ENCODE measurements at regions not wholly inside any gene's neighbourhood (a gene's known extent, or its start where the extent isn't known, plus 50 kb on each side); places are given as distances from the start of the nearest gene placed in this dataset.
A peak's percentile ranks its signal among the peaks of the same experiment; 100 is the strongest.

DNA sequence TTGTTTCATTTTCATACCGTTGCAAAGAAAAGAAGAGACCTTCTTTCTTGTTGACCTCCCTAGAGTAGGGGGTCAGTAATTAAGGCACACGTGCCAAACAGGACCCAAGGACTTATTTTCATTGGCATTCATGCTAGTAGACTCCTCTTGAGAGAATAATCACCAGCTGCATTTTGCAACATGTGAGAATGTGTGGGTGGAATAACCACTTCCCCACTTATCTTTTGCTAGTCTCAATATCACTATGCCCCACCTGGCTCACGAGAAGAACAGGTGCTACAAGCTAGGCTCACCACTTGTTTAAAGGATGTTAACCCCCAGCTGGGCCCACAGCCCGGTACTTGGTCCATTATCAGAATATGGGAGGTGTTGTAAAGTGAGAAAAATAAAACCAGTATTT is 460.7 kb upstream of the MEF2C start:
- Histone ChIP-seq H3F3A (ENCODE audit: insufficient read depth) (peaks cover 22% of the 10 kb centered on the region), H3K9me2 (ENCODE audit: insufficient read depth) (no peaks in the 10 kb centered on the region), H3K4me1 (ENCODE audit: insufficient read depth) (peaks cover 26% of the 10 kb centered on the region), H3K27ac (no peak overlapping the region), H3K36me3 (ENCODE audit: low read depth) (no peaks in the 10 kb centered on the region), H3K9ac (no peak overlapping the region), H2AFZ (no peak overlapping the region), H4K20me1 (ENCODE audit: insufficient read depth) (no peaks in the 10 kb centered on the region), H3K4me3 (no peak overlapping the region), H3K4me2 (ENCODE audit: unreplicated experiment) (no peak overlapping the region), H3K9me3 (ENCODE audit: low read depth) (no peaks in the 10 kb centered on the region), H3K79me2 (ENCODE audit: insufficient read depth) (no peaks in the 10 kb centered on the region), H3K27me3 (replicated peaks; ENCODE audit: insufficient read depth) (no peaks in the 10 kb centered on the region)
- DNase-seq: no peak
- TF ChIP-seq EZH2phosphoT487 (IDR thresholded peaks at IDR 0.05; ENCODE audit: insufficient read depth, low read depth): no peak
- TF ChIP-seq EZH2 (IDR thresholded peaks at IDR 0.05; ENCODE audit: insufficient read depth, poor library complexity, severe bottlenecking): no peak
- in situ Hi-C loops (cut with MboI): no loop called here
- WGBS, 2 experiments (ENCODE audit: low coverage in 1 of 2, low lambda C conversion rate in 2 of 2, missing lambda C conversion rate in 2 of 2): 60 to 62% methylated on average over 4 of the region's 4 CpGs

GRCh38 chr5:89342106-89342876 is 459.3 kb upstream of the MEF2C start:
- Histone ChIP-seq H3K27ac (peak overlapping the region; percentile 60), H3K9ac (peak overlapping the region; percentile 8; the same call in 1 of the 2 replicates)
- WGBS, 2 experiments (ENCODE audit: low coverage in 1 of 2, low lambda C conversion rate in 2 of 2, missing lambda C conversion rate in 2 of 2): 41 to 55% methylated on average over 2 of the region's 2 CpGs

GRCh38 chr5:89338935-89339334 is 456.0 kb upstream of the MEF2C start:
- Histone ChIP-seq H3K4me1 (ENCODE audit: insufficient read depth) (peaks cover 33% of the 10 kb centered on the region), H3K9me2 (ENCODE audit: insufficient read depth) (no peaks in the 10 kb centered on the region), H3K4me3 (no peak overlapping the region), H3F3A (ENCODE audit: insufficient read depth) (peaks cover 32% of the 10 kb centered on the region), H3K79me2 (ENCODE audit: insufficient read depth) (no peaks in the 10 kb centered on the region), H4K20me1 (ENCODE audit: insufficient read depth) (no peaks in the 10 kb centered on the region), H3K27me3 (replicated peaks; ENCODE audit: insufficient read depth) (no peaks in the 10 kb centered on the region), H3K36me3 (ENCODE audit: low read depth) (no peaks in the 10 kb centered on the region), H3K27ac (no peak overlapping the region), H2AFZ (no peak overlapping the region), H3K9me3 (ENCODE audit: low read depth) (no peaks in the 10 kb centered on the region), H3K4me2 (ENCODE audit: unreplicated experiment) (peak overlapping the region; percentile 23), H3K9ac (no peak overlapping the region)
- no peak for TF ChIP-seq EZH2 (IDR thresholded peaks at IDR 0.05; ENCODE audit: insufficient read depth, poor library complexity, severe bottlenecking)
- DNase-seq: peak; percentile 78
- WGBS, 2 experiments (ENCODE audit: low coverage in 1 of 2, low lambda C conversion rate in 2 of 2, missing lambda C conversion rate in 2 of 2): 56% methylated on average over 2 of the region's 2 CpGs
- in situ Hi-C loops (cut with MboI): no loop called here

More at GRCh38 chr5:89342106-89342876, 459.3 kb upstream of the MEF2C start:
- Histone ChIP-seq H3K9me2 (ENCODE audit: insufficient read depth) (no peaks in the 10 kb centered on the region), H3K9me3 (ENCODE audit: low read depth) (no peaks in the 10 kb centered on the region), H3K4me3 (no peak overlapping the region), H3K4me1 (ENCODE audit: insufficient read depth) (peaks cover 33% of the 10 kb centered on the region), H3K79me2 (ENCODE audit: insufficient read depth) (no peaks in the 10 kb centered on the region), H3F3A (ENCODE audit: insufficient read depth) (peaks cover 32% of the 10 kb centered on the region), H3K36me3 (ENCODE audit: low read depth) (no peaks in the 10 kb centered on the region), H4K20me1 (ENCODE audit: insufficient read depth) (no peaks in the 10 kb centered on the region), H3K27me3 (replicated peaks; ENCODE audit: insufficient read depth) (no peaks in the 10 kb centered on the region), H3K4me2 (ENCODE audit: unreplicated experiment) (peak overlapping the region; percentile 42), H2AFZ (no peak overlapping the region; the same call in 1 of the 2 replicates)
- peak; percentile 94 for DNase-seq
- TF ChIP-seq EZH2phosphoT487 (IDR thresholded peaks at IDR 0.05; ENCODE audit: insufficient read depth, low read depth) (no peak), EZH2 (IDR thresholded peaks at IDR 0.05; ENCODE audit: insufficient read depth, poor library complexity, severe bottlenecking) (no peak)
- in situ Hi-C loops (cut with MboI): no loop called here

DNA sequence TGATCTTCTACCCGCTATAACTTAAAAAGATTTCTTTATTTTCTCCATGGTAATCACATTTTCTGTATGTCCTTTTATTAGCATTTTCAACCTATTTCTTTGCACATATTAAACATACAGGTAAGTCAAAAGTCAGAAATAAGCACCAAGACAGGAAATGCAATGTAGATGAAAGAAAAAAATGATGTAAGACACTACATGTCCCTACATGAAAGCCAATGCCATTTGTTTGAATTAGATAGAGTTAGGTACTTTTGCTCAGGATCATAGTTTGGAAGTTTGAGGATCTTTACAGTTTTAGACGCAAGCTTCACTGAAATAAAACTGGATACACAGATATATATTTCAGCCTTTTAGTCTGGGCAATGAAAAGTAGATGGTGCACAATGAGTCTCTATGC is 453.1 kb upstream of the MEF2C start:
- Histone ChIP-seq H3K79me2 (ENCODE audit: insufficient read depth) (no peaks in the 10 kb centered on the region), H2AFZ (no peak overlapping the region), H3K9me3 (ENCODE audit: low read depth) (no peaks in the 10 kb centered on the region), H3K4me2 (ENCODE audit: unreplicated experiment) (no peak overlapping the region), H4K20me1 (ENCODE audit: insufficient read depth) (no peaks in the 10 kb centered on the region), H3F3A (ENCODE audit: insufficient read depth) (peaks cover 12% of the 10 kb centered on the region; the same call in 1 of the 2 replicates), H3K9ac (no peak overlapping the region), H3K27me3 (replicated peaks; ENCODE audit: insufficient read depth) (no peaks in the 10 kb centered on the region), H3K27ac (no peak overlapping the region), H3K4me3 (no peak overlapping the region), H3K36me3 (ENCODE audit: low read depth) (no peaks in the 10 kb centered on the region), H3K4me1 (ENCODE audit: insufficient read depth) (peaks cover 15% of the 10 kb centered on the region), H3K9me2 (ENCODE audit: insufficient read depth) (no peaks in the 10 kb centered on the region)
- WGBS, 2 experiments (ENCODE audit: low coverage in 1 of 2, low lambda C conversion rate in 2 of 2, missing lambda C conversion rate in 2 of 2): 95 to 98% methylated on average over 2 of the region's 2 CpGs
- no peak for DNase-seq
- TF ChIP-seq EZH2phosphoT487 (IDR thresholded peaks at IDR 0.05; ENCODE audit: insufficient read depth, low read depth) (no peak), EZH2 (IDR thresholded peaks at IDR 0.05; ENCODE audit: insufficient read depth, poor library complexity, severe bottlenecking) (no peak)
- in situ Hi-C loops (cut with MboI): no loop called here
